ENCODE measurements at regions not wholly inside any gene's neighbourhood (a gene's known extent, or its start where the extent isn't known, plus 50 kb on each side); places are given as distances from the start of the nearest gene placed in this dataset.

DNA sequence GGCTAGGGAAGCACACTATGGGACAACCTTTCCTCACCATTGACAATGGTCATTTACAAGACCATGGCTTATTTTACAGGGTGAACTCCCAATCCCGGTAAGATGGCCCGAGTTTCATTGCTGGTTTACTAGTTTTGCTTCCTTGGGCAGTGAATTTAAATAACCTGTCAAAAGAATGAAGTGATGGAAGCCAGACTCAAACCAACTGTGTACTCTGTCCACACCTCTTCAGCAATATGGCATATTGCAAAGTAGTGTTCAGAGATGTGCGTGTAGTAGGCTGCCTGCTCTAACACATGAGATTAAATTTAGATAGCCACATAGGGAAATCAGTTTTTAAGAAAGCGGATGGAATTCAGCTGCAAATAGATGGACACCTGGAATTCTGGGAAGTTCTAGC lies 58.4 kb upstream of the USPL1 start:
- no peaks in the 10 kb centered on the region for H3K27me3 ChIP-seq (ENCODE audit: insufficient read depth, low read length, poor library complexity)
- H4K8ac ChIP-seq (ENCODE audit: low read depth, low read length): no peak overlapping the region
- no peaks in the 10 kb centered on the region for H3K36me3 ChIP-seq (ENCODE audit: control insufficient read depth, insufficient read depth, low read length)
- no peaks in the 10 kb centered on the region for H3K4me1 ChIP-seq (ENCODE audit: control insufficient read depth, low read depth, low read length)
- DNase-seq: no peak
- no peaks in the 10 kb centered on the region for H3K79me1 ChIP-seq (ENCODE audit: low read length)
- no peaks in the 10 kb centered on the region for H3K79me2 ChIP-seq (ENCODE audit: control insufficient read depth, insufficient read depth, low read length)
- H2BK15ac ChIP-seq (replicated peaks; ENCODE audit: low read depth): no peak overlapping the region
- H3K4ac ChIP-seq (ENCODE audit: low read depth, low read length): no peak overlapping the region
- H3K27ac ChIP-seq (ENCODE audit: low read depth, low read length): no peak overlapping the region
- no peak overlapping the region for H3K18ac ChIP-seq (ENCODE audit: low read length)
- no peak overlapping the region for H3K56ac ChIP-seq (ENCODE audit: low read length)
- H3K23ac ChIP-seq (ENCODE audit: low read length): no peak overlapping the region
- no peak overlapping the region for H2BK120ac ChIP-seq (ENCODE audit: low read depth, low read length)
- H3K9ac ChIP-seq (ENCODE audit: low read length): no peak overlapping the region
- no peak overlapping the region for H4K5ac ChIP-seq (ENCODE audit: low read length)
- H3K4me3 ChIP-seq (ENCODE audit: low read length): no peak overlapping the region
- WGBS (ENCODE audit: extremely low coverage, insufficient coverage, low lambda C conversion rate): no CpG with 5 or more reads among the region's 4 CpGs
- no peak overlapping the region for H2AK5ac ChIP-seq (ENCODE audit: low read length)
- H3K4me2 ChIP-seq (ENCODE audit: low read length): no peak overlapping the region
- no peak overlapping the region for H2BK5ac ChIP-seq (ENCODE audit: low read length)

DNA sequence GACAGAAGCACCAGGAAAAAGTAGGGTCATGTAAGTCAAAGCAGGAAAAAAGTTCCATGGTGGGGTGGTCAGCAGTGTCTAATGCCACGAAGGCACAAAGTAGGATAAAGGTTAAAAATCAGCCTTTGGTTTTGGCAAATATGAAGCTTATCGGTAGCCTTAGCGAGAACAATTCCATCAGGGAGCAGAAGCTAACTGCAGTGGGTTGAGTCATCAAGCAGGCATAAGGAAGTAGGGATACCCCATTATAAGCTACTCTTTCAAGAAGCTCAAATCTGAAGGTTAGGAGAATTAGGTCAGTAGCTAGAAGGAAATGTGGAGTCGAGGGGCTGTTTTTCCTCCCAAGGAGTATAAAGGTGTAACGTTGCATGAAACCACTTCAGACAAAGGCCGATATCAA lies 57.5 kb upstream of the USPL1 start:
- WGBS (ENCODE audit: extremely low coverage, insufficient coverage, low lambda C conversion rate): no CpG with 5 or more reads among the region's 6 CpGs
- Histone ChIP-seq H3K4me2 (ENCODE audit: low read length) (no peak overlapping the region), H3K4me1 (ENCODE audit: control insufficient read depth, low read depth, low read length) (no peaks in the 10 kb centered on the region), H3K27me3 (ENCODE audit: insufficient read depth, low read length, poor library complexity) (no peaks in the 10 kb centered on the region), H2BK5ac (ENCODE audit: low read length) (no peak overlapping the region), H3K79me1 (ENCODE audit: low read length) (no peaks in the 10 kb centered on the region), H2BK15ac (replicated peaks; ENCODE audit: low read depth) (no peak overlapping the region), H3K9ac (ENCODE audit: low read length) (no peak overlapping the region), H4K8ac (ENCODE audit: low read depth, low read length) (no peak overlapping the region), H3K56ac (ENCODE audit: low read length) (no peak overlapping the region), H3K4me3 (ENCODE audit: low read length) (no peak overlapping the region), H3K18ac (ENCODE audit: low read length) (no peak overlapping the region), H3K36me3 (ENCODE audit: control insufficient read depth, insufficient read depth, low read length) (no peaks in the 10 kb centered on the region), H4K5ac (ENCODE audit: low read length) (no peak overlapping the region), H3K23ac (ENCODE audit: low read length) (no peak overlapping the region), H2AK5ac (ENCODE audit: low read length) (no peak overlapping the region), H3K27ac (ENCODE audit: low read depth, low read length) (no peak overlapping the region), H3K4ac (ENCODE audit: low read depth, low read length) (no peak overlapping the region), H3K79me2 (ENCODE audit: control insufficient read depth, insufficient read depth, low read length) (no peaks in the 10 kb centered on the region), H2BK120ac (ENCODE audit: low read depth, low read length) (no peak overlapping the region)
- no peak for DNase-seq

DNA sequence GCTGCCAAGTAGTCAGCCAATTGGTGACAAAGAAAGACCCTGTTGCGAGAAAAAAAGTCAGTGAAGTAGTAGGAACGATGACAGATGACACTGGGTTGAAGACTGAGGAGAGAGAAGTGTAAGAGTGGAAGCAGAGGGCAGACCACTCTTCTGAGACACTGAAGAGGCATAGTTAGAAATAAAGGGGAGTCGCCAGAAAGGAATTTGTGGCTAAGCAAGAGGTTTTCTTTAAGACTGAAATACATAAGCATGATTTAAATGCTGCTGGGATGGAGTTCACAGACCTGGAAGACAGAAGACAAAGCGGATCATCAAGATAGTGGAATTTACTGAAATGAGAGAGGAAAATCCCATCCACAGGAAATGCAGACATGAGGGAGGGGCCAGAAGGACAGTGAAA lies 56.2 kb upstream of the USPL1 start:
- Histone ChIP-seq H3K79me2 (ENCODE audit: control insufficient read depth, insufficient read depth, low read length) (no peaks in the 10 kb centered on the region), H2BK5ac (ENCODE audit: low read length) (no peak overlapping the region), H3K79me1 (ENCODE audit: low read length) (no peaks in the 10 kb centered on the region), H3K4me3 (ENCODE audit: low read length) (no peak overlapping the region), H4K8ac (ENCODE audit: low read depth, low read length) (no peak overlapping the region), H4K5ac (ENCODE audit: low read length) (no peak overlapping the region), H3K9ac (ENCODE audit: low read length) (no peak overlapping the region), H3K27ac (ENCODE audit: low read depth, low read length) (no peak overlapping the region), H3K27me3 (ENCODE audit: insufficient read depth, low read length, poor library complexity) (no peaks in the 10 kb centered on the region), H3K4ac (ENCODE audit: low read depth, low read length) (no peak overlapping the region), H3K56ac (ENCODE audit: low read length) (no peak overlapping the region), H2BK15ac (replicated peaks; ENCODE audit: low read depth) (no peak overlapping the region), H2AK5ac (ENCODE audit: low read length) (no peak overlapping the region), H3K18ac (ENCODE audit: low read length) (no peak overlapping the region), H3K4me1 (ENCODE audit: control insufficient read depth, low read depth, low read length) (no peaks in the 10 kb centered on the region), H3K23ac (ENCODE audit: low read length) (no peak overlapping the region), H2BK120ac (ENCODE audit: low read depth, low read length) (no peak overlapping the region), H3K4me2 (ENCODE audit: low read length) (no peak overlapping the region), H3K36me3 (ENCODE audit: control insufficient read depth, insufficient read depth, low read length) (no peaks in the 10 kb centered on the region)
- no CpG with 5 or more reads among the region's 4 CpGs for WGBS (ENCODE audit: extremely low coverage, insufficient coverage, low lambda C conversion rate)
- DNase-seq: no peak

DNA sequence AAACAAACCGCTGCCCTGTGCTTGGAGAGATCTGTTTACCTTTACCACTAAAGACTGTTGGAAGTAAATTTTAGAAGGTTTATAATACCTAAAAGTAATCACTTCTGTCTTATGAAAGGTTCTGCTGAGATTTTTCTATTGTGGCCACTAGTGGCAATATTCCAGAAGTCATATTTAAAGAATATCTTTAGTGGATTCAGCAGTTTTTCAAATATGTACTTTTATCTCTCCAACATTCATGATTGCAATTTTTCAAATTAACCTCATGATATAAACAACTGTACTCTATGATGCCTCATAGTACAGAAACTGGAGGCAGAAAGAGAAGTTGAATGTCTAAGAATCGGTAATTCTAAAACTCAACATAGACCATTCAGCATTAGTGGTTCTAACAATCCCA lies 53.2 kb upstream of the USPL1 start:
- Histone ChIP-seq H3K4ac (ENCODE audit: low read depth, low read length) (no peak overlapping the region), H3K4me2 (ENCODE audit: low read length) (no peak overlapping the region), H3K36me3 (ENCODE audit: control insufficient read depth, insufficient read depth, low read length) (no peaks in the 10 kb centered on the region), H3K9ac (ENCODE audit: low read length) (no peak overlapping the region), H3K27me3 (ENCODE audit: insufficient read depth, low read length, poor library complexity) (no peaks in the 10 kb centered on the region), H3K79me1 (ENCODE audit: low read length) (no peaks in the 10 kb centered on the region), H2AK5ac (ENCODE audit: low read length) (no peak overlapping the region), H2BK120ac (ENCODE audit: low read depth, low read length) (no peak overlapping the region), H3K56ac (ENCODE audit: low read length) (no peak overlapping the region), H3K18ac (ENCODE audit: low read length) (no peak overlapping the region), H3K79me2 (ENCODE audit: control insufficient read depth, insufficient read depth, low read length) (no peaks in the 10 kb centered on the region), H4K8ac (ENCODE audit: low read depth, low read length) (no peak overlapping the region), H3K23ac (ENCODE audit: low read length) (no peak overlapping the region), H3K4me3 (ENCODE audit: low read length) (no peak overlapping the region), H2BK5ac (ENCODE audit: low read length) (no peak overlapping the region), H3K4me1 (ENCODE audit: control insufficient read depth, low read depth, low read length) (no peaks in the 10 kb centered on the region), H4K5ac (ENCODE audit: low read length) (no peak overlapping the region), H2BK15ac (replicated peaks; ENCODE audit: low read depth) (no peak overlapping the region), H3K27ac (ENCODE audit: low read depth, low read length) (no peak overlapping the region)
- WGBS (ENCODE audit: extremely low coverage, insufficient coverage, low lambda C conversion rate): no CpG with 5 or more reads among the region's 2 CpGs
- no peak for DNase-seq

DNA sequence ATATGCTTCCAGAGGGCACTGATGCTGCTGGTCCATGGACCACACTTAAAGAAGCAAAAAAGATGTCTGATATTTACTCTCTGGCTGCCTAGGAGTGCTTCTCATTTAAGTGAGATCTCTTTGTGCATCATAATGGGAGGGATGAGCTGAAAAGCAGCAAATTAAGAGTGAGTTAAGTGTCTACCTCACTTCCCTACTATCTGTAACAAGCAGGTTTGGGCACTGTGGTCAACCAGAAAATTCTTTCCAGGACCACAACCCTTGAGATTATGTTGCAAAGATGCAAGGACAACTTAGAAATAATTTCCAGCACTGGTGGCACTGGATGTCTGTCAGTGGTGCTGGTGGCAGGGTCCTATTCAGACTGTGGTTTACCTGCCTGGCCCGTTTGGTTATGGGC lies 52.1 kb upstream of the USPL1 start:
- DNase-seq: no peak
- no peak overlapping the region for H3K4ac ChIP-seq (ENCODE audit: low read depth, low read length)
- no peak overlapping the region for H4K8ac ChIP-seq (ENCODE audit: low read depth, low read length)
- no peak overlapping the region for H3K56ac ChIP-seq (ENCODE audit: low read length)
- no peaks in the 10 kb centered on the region for H3K36me3 ChIP-seq (ENCODE audit: control insufficient read depth, insufficient read depth, low read length)
- no peak overlapping the region for H3K4me3 ChIP-seq (ENCODE audit: low read length)
- H2AK5ac ChIP-seq (ENCODE audit: low read length): no peak overlapping the region
- H4K5ac ChIP-seq (ENCODE audit: low read length): no peak overlapping the region
- no peak overlapping the region for H2BK15ac ChIP-seq (replicated peaks; ENCODE audit: low read depth)
- no peak overlapping the region for H3K4me2 ChIP-seq (ENCODE audit: low read length)
- H3K23ac ChIP-seq (ENCODE audit: low read length): no peak overlapping the region
- H3K4me1 ChIP-seq (ENCODE audit: control insufficient read depth, low read depth, low read length): no peaks in the 10 kb centered on the region
- no peaks in the 10 kb centered on the region for H3K79me1 ChIP-seq (ENCODE audit: low read length)
- H3K9ac ChIP-seq (ENCODE audit: low read length): no peak overlapping the region
- WGBS (ENCODE audit: extremely low coverage, insufficient coverage, low lambda C conversion rate): no CpG with 5 or more reads among the region's 1 CpG
- no peak overlapping the region for H3K27ac ChIP-seq (ENCODE audit: low read depth, low read length)
- no peak overlapping the region for H2BK120ac ChIP-seq (ENCODE audit: low read depth, low read length)
- no peak overlapping the region for H3K18ac ChIP-seq (ENCODE audit: low read length)
- no peaks in the 10 kb centered on the region for H3K79me2 ChIP-seq (ENCODE audit: control insufficient read depth, insufficient read depth, low read length)
- no peak overlapping the region for H2BK5ac ChIP-seq (ENCODE audit: low read length)
- H3K27me3 ChIP-seq (ENCODE audit: insufficient read depth, low read length, poor library complexity): no peaks in the 10 kb centered on the region

DNA sequence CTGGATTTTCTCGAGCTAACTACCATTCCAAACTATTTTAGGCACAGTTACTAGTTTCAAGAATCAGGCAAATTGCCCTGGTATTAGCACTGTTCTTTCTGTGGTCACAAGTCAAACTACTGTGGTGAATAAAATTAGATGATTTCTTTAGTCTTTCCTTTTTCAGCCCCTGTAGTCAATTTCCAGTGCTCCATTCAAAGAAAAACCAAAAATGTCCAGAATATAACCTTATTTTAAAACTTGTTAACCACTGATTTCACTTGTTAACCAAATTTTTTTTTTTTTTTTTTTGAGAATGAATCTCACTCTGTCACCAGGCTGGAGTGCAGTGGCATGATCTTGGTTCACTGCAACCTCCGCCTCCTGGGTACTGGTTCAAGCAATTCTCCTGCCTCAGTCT lies 50.6 kb upstream of the USPL1 start:
- DNase-seq: no peak
- Histone ChIP-seq H2AK5ac (ENCODE audit: low read length) (no peak overlapping the region), H3K27me3 (ENCODE audit: insufficient read depth, low read length, poor library complexity) (no peaks in the 10 kb centered on the region), H2BK120ac (ENCODE audit: low read depth, low read length) (no peak overlapping the region), H3K18ac (ENCODE audit: low read length) (no peak overlapping the region), H4K5ac (ENCODE audit: low read length) (no peak overlapping the region), H2BK15ac (replicated peaks; ENCODE audit: low read depth) (no peak overlapping the region), H3K79me1 (ENCODE audit: low read length) (no peaks in the 10 kb centered on the region), H3K23ac (ENCODE audit: low read length) (no peak overlapping the region), H3K56ac (ENCODE audit: low read length) (no peak overlapping the region), H2BK5ac (ENCODE audit: low read length) (no peak overlapping the region), H3K4me2 (ENCODE audit: low read length) (no peak overlapping the region), H3K9ac (ENCODE audit: low read length) (no peak overlapping the region), H3K4me1 (ENCODE audit: control insufficient read depth, low read depth, low read length) (no peaks in the 10 kb centered on the region), H3K4me3 (ENCODE audit: low read length) (no peak overlapping the region), H3K79me2 (ENCODE audit: control insufficient read depth, insufficient read depth, low read length) (no peaks in the 10 kb centered on the region), H3K36me3 (ENCODE audit: control insufficient read depth, insufficient read depth, low read length) (no peaks in the 10 kb centered on the region), H3K27ac (ENCODE audit: low read depth, low read length) (no peak overlapping the region), H3K4ac (ENCODE audit: low read depth, low read length) (no peak overlapping the region), H4K8ac (ENCODE audit: low read depth, low read length) (no peak overlapping the region)
- no CpG with 5 or more reads among the region's 2 CpGs for WGBS (ENCODE audit: extremely low coverage, insufficient coverage, low lambda C conversion rate)
